IPS DF 6.9 (cell line): ENCODE measurements at regions not wholly inside any gene's neighbourhood (a gene's known extent, or its start where the extent isn't known, plus 50 kb on each side); places are given as distances from the start of the nearest gene placed in this dataset.
"Not testable (repeated sequence)": the region's sequence is repeated elsewhere in the genome, so short reads cannot be mapped to it uniquely, and the experiment has no call there.

Experiments used
- DNase-seq: peaks from one replicate; pipeline ENCODE4 v3.0.0-alpha.2; 2013; ENCODE audit warnings: low read depth, low spot score
- H3K27ac ChIP-seq: one replicate; pipeline ENCODE4 v1.5.1; 2013; ENCODE audit warnings: low read length, control low read depth
- H3K27me3 ChIP-seq: 2 replicates; pipeline ENCODE4 v1.6.1; 2013; ENCODE audit warnings: mild to moderate bottlenecking, low read length; ENCODE audit not compliant: control insufficient read depth, insufficient read depth
- H3K36me3 ChIP-seq: 2 replicates; pipeline ENCODE4 v1.6.1; 2013; ENCODE audit warnings: low read length; ENCODE audit not compliant: control insufficient read depth, insufficient read depth
- H3K4me1 ChIP-seq: 2 replicates; pipeline ENCODE4 v1.6.1; 2013; ENCODE audit warnings: low read length; ENCODE audit not compliant: control insufficient read depth, insufficient read depth
- H3K4me3 ChIP-seq: 2 replicates; pipeline ENCODE4 v1.5.1; 2013; ENCODE audit warnings: mild to moderate bottlenecking, low read length
- H3K9me3 ChIP-seq: 2 replicates; pipeline ENCODE4 v1.6.1; 2013; ENCODE audit warnings: low read length, inconsistent platforms; ENCODE audit not compliant: control insufficient read depth, insufficient read depth
- WGBS: extraction: QIAGEN DNeasy Blood & Tissue Kit; methylation state at CpG from one replicate; pipeline ENCODE4 v1.1.7; 2013; ENCODE audit warnings: mixed read lengths, missing lambda C conversion rate; ENCODE audit not compliant: insufficient read length, insufficient coverage; 5-methylcytosine and 5-hydroxymethylcytosine counted together

DNA sequence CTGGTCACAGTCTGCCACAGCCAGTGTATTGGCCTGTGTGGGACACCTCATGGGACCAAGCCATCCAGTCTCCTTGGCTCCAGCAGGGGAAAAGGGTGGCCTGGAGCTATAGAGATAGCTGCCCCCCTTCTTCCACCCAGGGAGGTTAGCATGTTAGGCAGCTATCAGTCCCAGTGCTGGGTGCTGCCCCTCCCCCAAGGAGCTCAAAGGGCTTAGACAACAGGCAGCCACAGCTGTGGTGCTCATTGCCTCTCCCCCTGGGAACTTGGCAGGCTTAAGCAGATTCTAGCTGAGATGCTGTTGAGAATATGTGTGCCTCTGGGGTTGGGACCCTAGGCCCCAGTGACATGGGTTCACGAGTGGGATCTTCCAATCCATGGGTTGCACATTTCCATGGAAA, 226.0 kb upstream of the PTGER4 start:
- Histone ChIP-seq H3K36me3 (no peaks in the 10 kb centered on the region), H3K27me3 (no peaks in the 10 kb centered on the region), H3K27ac (no peak overlapping the region), H3K4me1 (no peaks in the 10 kb centered on the region), H3K4me3 (no peak overlapping the region), H3K9me3 (no peaks in the 10 kb centered on the region)
- DNase-seq: no peak
- WGBS: no CpG with 5 or more reads among the region's 1 CpG

DNA sequence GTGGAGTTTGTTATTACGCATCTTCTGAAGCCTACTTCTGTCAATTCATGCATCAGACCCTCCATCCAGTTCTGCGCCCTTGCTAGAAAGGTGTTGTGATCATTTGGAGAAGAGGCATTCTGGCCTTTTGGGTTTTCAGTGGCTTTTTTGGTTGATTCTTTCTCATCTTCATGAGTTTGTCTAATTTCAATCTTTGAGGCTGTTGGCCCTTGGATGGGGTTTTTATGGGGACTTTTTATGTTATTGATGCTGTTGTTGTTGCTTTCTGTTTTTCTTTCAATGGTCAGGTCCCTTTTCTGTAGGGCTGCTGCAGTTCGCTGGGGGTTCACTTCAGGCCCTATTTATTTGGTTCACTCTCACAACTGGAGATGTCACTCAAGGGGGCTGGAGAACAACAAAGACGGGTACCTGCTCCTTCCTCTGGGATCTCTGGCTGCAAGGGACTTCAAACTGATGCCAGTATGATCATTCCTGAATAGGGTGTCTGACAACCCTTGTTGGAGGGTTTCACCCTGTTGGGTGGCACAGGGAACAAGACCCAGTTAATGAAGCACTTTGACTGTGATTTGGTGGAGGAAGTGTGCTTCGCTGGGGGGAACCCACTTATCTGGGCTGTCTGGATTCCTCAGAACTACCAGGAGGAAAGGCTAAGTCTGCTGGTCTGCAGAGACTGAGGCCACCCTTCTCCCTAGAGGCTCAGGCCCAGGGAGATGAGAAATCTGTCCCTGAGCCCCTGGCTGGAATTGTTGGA, 226.7 kb upstream of the PTGER4 start:
- H3K4me3 ChIP-seq: no peak overlapping the region
- H3K27ac ChIP-seq: no peak overlapping the region
- H3K9me3 ChIP-seq: no peaks in the 10 kb centered on the region
- no peaks in the 10 kb centered on the region for H3K4me1 ChIP-seq
- H3K36me3 ChIP-seq: no peaks in the 10 kb centered on the region
- no CpG with 5 or more reads among the region's 5 CpGs for WGBS
- DNase-seq: no peak
- H3K27me3 ChIP-seq: no peaks in the 10 kb centered on the region

GRCh38 chr5:40447438-40447837, 232.3 kb upstream of the PTGER4 start:
- Histone ChIP-seq H3K4me1 (no peaks in the 10 kb centered on the region), H3K27me3 (no peaks in the 10 kb centered on the region), H3K9me3 (no peaks in the 10 kb centered on the region), H3K36me3 (no peaks in the 10 kb centered on the region), H3K27ac (no peak overlapping the region), H3K4me3 (no peak overlapping the region)
- 100% methylated on average over 1 of the region's 1 CpG for WGBS
- DNase-seq: no peak

- Histone ChIP-seq H3K27me3 (no peaks in the 10 kb centered on the region), H3K4me3 (no peak overlapping the region), H3K36me3 (no peaks in the 10 kb centered on the region), H3K27ac (no peak overlapping the region), H3K4me1 (no peaks in the 10 kb centered on the region), H3K9me3 (no peaks in the 10 kb centered on the region)
- no peak for DNase-seq
- no CpG with 5 or more reads among the region's 1 CpG for WGBS
Measured at GRCh38 chr5:40446910-40447309, 232.8 kb upstream of the PTGER4 start.

GRCh38 chr5:40442346-40442745, 237.4 kb upstream of the PTGER4 start:
- Histone ChIP-seq H3K27me3 (no peaks in the 10 kb centered on the region), H3K36me3 (no peaks in the 10 kb centered on the region), H3K4me1 (no peaks in the 10 kb centered on the region), H3K4me3 (no peak overlapping the region), H3K9me3 (no peaks in the 10 kb centered on the region), H3K27ac (no peak overlapping the region)
- no peak for DNase-seq
- no CpG with 5 or more reads among the region's 2 CpGs for WGBS

- no peaks in the 10 kb centered on the region for H3K4me1 ChIP-seq
- H3K36me3 ChIP-seq: no peaks in the 10 kb centered on the region
- H3K4me3 ChIP-seq: no peak overlapping the region
- no peak overlapping the region for H3K27ac ChIP-seq
- no peak for DNase-seq
- H3K9me3 ChIP-seq: no peaks in the 10 kb centered on the region
- no peaks in the 10 kb centered on the region for H3K27me3 ChIP-seq
- no CpG with 5 or more reads among the region's 4 CpGs for WGBS
Measured at GRCh38 chr5:40441733-40442132, 238.0 kb upstream of the PTGER4 start.

DNA sequence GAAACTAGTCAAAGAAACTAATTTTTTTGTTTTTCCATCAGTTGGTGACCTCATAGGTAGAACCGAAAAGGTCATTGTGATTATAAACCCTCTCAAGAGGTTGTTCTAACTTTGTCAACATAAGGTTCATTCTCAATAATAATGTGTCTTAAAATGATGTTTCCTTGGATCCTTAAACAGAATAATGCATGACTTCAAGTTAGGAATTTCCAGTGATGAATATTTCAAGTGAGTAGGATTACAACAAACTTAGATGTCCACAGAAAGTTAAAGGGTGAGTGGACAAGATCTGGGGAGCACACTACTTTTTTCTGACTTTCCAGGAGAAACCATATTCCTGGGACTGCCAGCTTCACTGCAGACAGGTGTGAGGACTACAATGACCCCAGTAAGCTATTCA, 239.0 kb upstream of the PTGER4 start:
- WGBS: no CpG with 5 or more reads among the region's 1 CpG

GRCh38 chr5:40439103-40439502, 240.6 kb upstream of the PTGER4 start:
- H3K27me3 ChIP-seq, H3K9me3 ChIP-seq, H3K4me3 ChIP-seq, DNase-seq, H3K4me1 ChIP-seq, H3K27ac ChIP-seq, H3K36me3 ChIP-seq: not testable (repeated sequence)
- WGBS: no CpG with 5 or more reads among the region's 3 CpGs

More for the DNA sequence above, 239.0 kb upstream of the PTGER4 start:
- Histone ChIP-seq H3K4me3 (no peak overlapping the region), H3K9me3 (no peaks in the 10 kb centered on the region), H3K4me1 (no peaks in the 10 kb centered on the region), H3K27me3 (no peaks in the 10 kb centered on the region), H3K36me3 (no peaks in the 10 kb centered on the region), H3K27ac (no peak overlapping the region)
- no peak for DNase-seq

DNA sequence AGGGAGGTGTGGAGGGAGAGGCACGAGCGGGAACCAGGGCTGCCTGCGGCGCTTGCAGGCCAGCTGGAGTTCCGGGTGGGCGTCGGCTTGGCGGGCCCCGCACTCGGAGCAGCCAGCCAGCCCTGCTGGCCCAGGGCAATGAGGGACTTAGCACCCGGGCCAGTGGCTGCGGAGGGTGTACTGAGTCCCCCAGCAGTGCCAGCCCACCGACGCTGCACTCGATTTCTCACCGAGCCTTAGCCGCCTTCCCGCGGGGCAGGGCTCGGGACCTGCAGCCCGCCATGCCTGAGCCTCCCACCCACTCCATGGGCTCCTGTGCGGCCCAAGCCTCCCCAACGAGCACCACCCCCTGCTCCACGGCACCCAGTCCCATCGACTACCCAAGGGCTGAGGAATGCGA, 241.1 kb upstream of the PTGER4 start:
- H3K9me3 ChIP-seq, H3K27ac ChIP-seq, H3K36me3 ChIP-seq, H3K4me3 ChIP-seq, DNase-seq, H3K4me1 ChIP-seq, H3K27me3 ChIP-seq: not testable (repeated sequence)
- no CpG with 5 or more reads among the region's 26 CpGs for WGBS

DNA sequence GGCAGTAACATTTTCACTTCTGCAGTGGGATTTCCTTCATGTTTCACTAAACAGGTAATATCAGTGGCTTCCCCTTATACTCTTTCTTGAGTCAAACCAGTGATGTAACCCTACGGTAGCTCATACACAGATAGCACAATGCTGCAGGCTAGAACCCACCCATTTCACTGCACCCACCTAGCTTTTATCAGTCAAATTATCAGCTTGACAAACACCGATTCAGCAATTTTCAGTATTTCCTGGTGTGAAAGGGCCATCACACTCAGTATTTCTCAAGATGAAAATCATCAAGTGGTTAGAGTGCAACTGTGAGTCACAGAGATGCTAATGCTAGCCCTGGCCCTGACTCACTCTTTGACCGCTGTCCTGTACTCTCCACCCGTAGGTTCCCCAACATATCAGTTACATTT, 242.3 kb upstream of the PTGER4 start:
- Histone ChIP-seq H3K9me3 (no peaks in the 10 kb centered on the region), H3K27me3 (no peaks in the 10 kb centered on the region), H3K36me3 (no peaks in the 10 kb centered on the region), H3K27ac (no peak overlapping the region), H3K4me3 (no peak overlapping the region), H3K4me1 (no peaks in the 10 kb centered on the region)
- DNase-seq: no peak
- no CpG with 5 or more reads among the region's 4 CpGs for WGBS

DNA sequence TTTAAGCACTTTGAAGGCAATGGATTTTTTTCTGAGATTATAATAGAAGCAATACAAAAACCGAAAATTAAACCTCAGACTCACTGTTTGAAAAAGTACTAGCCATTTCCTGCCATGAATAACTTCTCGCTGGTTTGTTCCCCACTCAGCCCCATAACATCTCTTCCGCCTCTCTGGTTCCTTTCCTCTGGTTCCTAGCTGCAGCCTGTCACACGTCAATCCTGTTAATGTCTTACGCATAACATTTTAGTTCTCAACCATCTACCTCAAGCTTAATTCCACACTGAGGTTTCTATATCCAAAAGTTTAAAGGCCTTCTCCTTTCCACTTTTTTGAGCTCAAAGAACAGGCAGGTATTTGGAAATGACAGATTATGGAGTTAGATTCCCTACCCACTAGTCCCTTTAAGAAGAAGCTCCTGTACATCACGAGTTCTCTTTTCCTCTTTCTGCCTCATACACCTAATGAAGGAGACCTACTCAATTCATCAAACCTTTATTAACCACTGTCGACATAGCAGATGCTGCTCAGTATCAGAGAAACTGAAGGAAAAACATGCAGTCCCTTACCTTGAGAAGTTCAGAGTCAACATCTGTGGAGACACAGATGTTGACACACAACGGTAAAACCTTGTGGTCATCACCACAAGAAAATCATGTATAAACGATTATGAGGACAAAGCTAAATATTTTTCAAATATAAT, 243.0 kb upstream of the PTGER4 start:
- Histone ChIP-seq H3K36me3 (no peaks in the 10 kb centered on the region), H3K4me3 (no peak overlapping the region), H3K9me3 (no peaks in the 10 kb centered on the region), H3K27ac (no peak overlapping the region), H3K4me1 (no peaks in the 10 kb centered on the region), H3K27me3 (no peaks in the 10 kb centered on the region)
- no CpG with 5 or more reads among the region's 9 CpGs for WGBS
- no peak for DNase-seq
